H1 (cell line): ENCODE measurements at regions not wholly inside any gene's neighbourhood (a gene's known extent, or its start where the extent isn't known, plus 50 kb on each side); places are given as distances from the start of the nearest gene placed in this dataset.

ENCODE experiments used
- CTCF ChIA-PET: fragments of 300-600 bp; sonication (Branson Sonifier 250); formaldehyde crosslinking; loops from one replicate; lab custom pipeline; 2021; ENCODE audit not compliant: partially characterized antibody; lab: Charles Lee
- POLR2A ChIA-PET: fragments of 300-600 bp; sonication (Branson Sonifier 250); formaldehyde crosslinking; loops from one replicate; lab custom pipeline; 2021; ENCODE audit warnings: inconsistent platforms; ENCODE audit not compliant: partially characterized antibody; lab: Charles Lee
- DNase-seq, 2 experiments: peaks; one replicate each; pipeline versions ENCODE4 v3.0.0 to v3.0.0-alpha.2; 2010 to 2022; ENCODE audit warnings: low spot score in 2 of 2, low read depth in 1 of 2, mixed read lengths in 1 of 2
- FAIRE-seq: peaks from 2 replicates; lab custom pipeline; 2011; peaks lifted over from hg19 to GRCh38; lab: Jason Lieb, UNC
- H2AFZ ChIP-seq: 2 replicates; pipeline ENCODE4 v1.8.1; 2012; ENCODE audit warnings: low read length, inconsistent platforms
- H2AK5ac ChIP-seq: 2 replicates; pipeline ENCODE4 v1.6.1; 2013; ENCODE audit warnings: low read depth, low read length
- H2BK120ac ChIP-seq: replicated peaks from 2 replicates; pipeline ENCODE3; 2013; ENCODE audit warnings: low read depth, low read length, inconsistent platforms
- H2BK12ac ChIP-seq: 2 replicates; pipeline ENCODE4 v1.6.1; 2013; ENCODE audit warnings: low read depth, low read length
- H2BK15ac ChIP-seq: 2 replicates; pipeline ENCODE4 v1.6.1; 2013; ENCODE audit warnings: low read length
- H2BK20ac ChIP-seq: 2 replicates; pipeline ENCODE4 v1.6.1; 2013; ENCODE audit warnings: low read length
- H2BK5ac ChIP-seq: 2 replicates; pipeline ENCODE4 v1.6.1; 2013; ENCODE audit warnings: low read depth, low read length
- H3K14ac ChIP-seq: 2 replicates; pipeline ENCODE4 v1.6.1; 2013; ENCODE audit warnings: inconsistent platforms; ENCODE audit not compliant: insufficient read length
- H3K18ac ChIP-seq: 2 replicates; pipeline ENCODE4 v1.6.1; 2013; ENCODE audit warnings: low read length; ENCODE audit errors: extremely low read depth
- H3K23ac ChIP-seq: 2 replicates; pipeline ENCODE4 v1.6.1; 2013; ENCODE audit warnings: inconsistent platforms; ENCODE audit not compliant: insufficient read length
- H3K23me2 ChIP-seq: 2 replicates; pipeline ENCODE4 v1.6.1; 2013; ENCODE audit warnings: low read depth, low read length
- H3K27ac ChIP-seq: 2 replicates; pipeline ENCODE4 v1.6.1; 2011; ENCODE audit warnings: low read depth, low read length, inconsistent platforms
- H3K27me3 ChIP-seq, 4 experiments: replicated peaks in 1 of 4; 1 replicate in 1 of 4; 2 replicates in 3 of 4; pipeline versions ENCODE4 v1.6.1 to v1.8.1; 2011 to 2013; ENCODE audit warnings: low read length in 3 of 4, mild to moderate bottlenecking in 3 of 4, inconsistent platforms in 2 of 4, mixed read lengths in 2 of 4, moderate library complexity in 1 of 4; ENCODE audit not compliant: control insufficient read depth in 3 of 4, insufficient read depth in 3 of 4; ENCODE audit errors: extremely low read depth in 1 of 4
- H3K36me3 ChIP-seq, 4 experiments: 2 replicates each; pipeline versions ENCODE4 v1.6.1 to v1.8.1; 2011 to 2013; ENCODE audit warnings: mild to moderate bottlenecking in 4 of 4, low read length in 3 of 4, moderate library complexity in 2 of 4, control low read depth in 1 of 4, inconsistent platforms in 1 of 4; ENCODE audit not compliant: insufficient read depth in 4 of 4, control insufficient read depth in 2 of 4
- H3K4ac ChIP-seq: replicated peaks from 2 replicates; pipeline ENCODE3; 2013; ENCODE audit warnings: low read length, low read depth, mixed read lengths, inconsistent platforms; ENCODE audit not compliant: insufficient read length
- H3K4me1 ChIP-seq, 4 experiments: replicated peaks in 1 of 4; 1 replicate in 1 of 4; 2 replicates in 3 of 4; pipeline versions ENCODE4 v1.6.1 to v1.8.1; 2011 to 2013; ENCODE audit warnings: low read length in 3 of 4, inconsistent platforms in 2 of 4, mixed read lengths in 1 of 4; ENCODE audit not compliant: insufficient read depth in 4 of 4, control insufficient read depth in 3 of 4
- H3K4me2 ChIP-seq, 2 experiments: 2 replicates each; pipeline versions ENCODE4 v1.6.1 to v1.8.1; 2011 to 2013; ENCODE audit warnings: low read depth in 2 of 2, low read length in 2 of 2, control low read depth in 1 of 2, inconsistent platforms in 1 of 2, mild to moderate bottlenecking in 1 of 2; ENCODE audit not compliant: insufficient read depth in 1 of 2
- H3K4me3 ChIP-seq, 4 experiments: fragments of 200-600, 300-600 bp in 1 of 4; sonication (generic), shearing (Covaris generic), sonication (Bioruptor Twin) in 1 of 4; 2 replicates each; pipeline versions ENCODE4 v1.5.1 to v1.8.1; 2011 to 2016; ENCODE audit warnings: low read length in 4 of 4, low read depth in 3 of 4, control low read depth in 2 of 4, inconsistent platforms in 2 of 4, mild to moderate bottlenecking in 2 of 4, mixed read lengths in 1 of 4, moderate library complexity in 1 of 4; ENCODE audit not compliant: insufficient read depth in 2 of 4; ENCODE audit errors: extremely low read depth in 1 of 4
- H3K56ac ChIP-seq: replicated peaks from 2 replicates; pipeline ENCODE3; 2013; ENCODE audit warnings: low read depth, mild to moderate bottlenecking, mixed read lengths, low read length, inconsistent platforms; ENCODE audit not compliant: insufficient read length
- H3K79me1 ChIP-seq: 2 replicates; pipeline ENCODE4 v1.6.1; 2013; ENCODE audit warnings: low read depth, low read length, control low read depth
- H3K79me2 ChIP-seq, 2 experiments: 2 replicates each; pipeline versions ENCODE4 v1.6.1 to v1.8.1; 2012 to 2013; ENCODE audit warnings: low read length in 2 of 2, mild to moderate bottlenecking in 2 of 2, inconsistent platforms in 1 of 2; ENCODE audit not compliant: insufficient read depth in 2 of 2, control insufficient read depth in 1 of 2
- H3K9ac ChIP-seq, 4 experiments: replicated peaks in 1 of 4; 1 replicate in 1 of 4; 2 replicates in 3 of 4; pipeline versions ENCODE4 v1.6.1 to v1.8.1; 2011 to 2013; ENCODE audit warnings: low read depth in 3 of 4, low read length in 3 of 4, control low read depth in 2 of 4, mild to moderate bottlenecking in 2 of 4, moderate library complexity in 2 of 4, inconsistent platforms in 1 of 4; ENCODE audit errors: extremely low read depth in 1 of 4
- H3K9me3 ChIP-seq, 2 experiments: 2 replicates each; pipeline versions ENCODE4 v1.6.1 to v1.8.1; 2012 to 2013; ENCODE audit warnings: mild to moderate bottlenecking in 2 of 2, moderate library complexity in 2 of 2, control low read depth in 1 of 2, inconsistent platforms in 1 of 2, low read depth in 1 of 2, low read length in 1 of 2, mixed read lengths in 1 of 2; ENCODE audit not compliant: insufficient read depth in 2 of 2
- H4K20me1 ChIP-seq, 2 experiments: replicated peaks in 1 of 2; 2 replicates each; pipeline versions ENCODE3 to v1.8.1; 2011 to 2013; ENCODE audit warnings: inconsistent platforms in 2 of 2, low read length in 2 of 2, mild to moderate bottlenecking in 1 of 2; ENCODE audit not compliant: insufficient read depth in 2 of 2, control insufficient read depth in 1 of 2
- H4K5ac ChIP-seq: 2 replicates; pipeline ENCODE4 v1.6.1; 2013; ENCODE audit warnings: low read length, low read depth, mixed read lengths, inconsistent platforms; ENCODE audit not compliant: insufficient read length
- H4K8ac ChIP-seq: 2 replicates; pipeline ENCODE4 v1.8.0; 2013; ENCODE audit warnings: mild to moderate bottlenecking, moderate library complexity, low read length, inconsistent platforms; ENCODE audit not compliant: insufficient read depth; ENCODE audit errors: extremely low read depth
- H4K91ac ChIP-seq: replicated peaks from 2 replicates; pipeline ENCODE3; 2013; ENCODE audit warnings: low read length, mixed read lengths, inconsistent platforms; ENCODE audit not compliant: insufficient read length
- POLR2AphosphoS5 ChIP-seq: IDR thresholded peaks from 2 replicates; pipeline ENCODE4 v1.6.1; 2011; ENCODE audit warnings: low read depth, low read length
- WGBS, 2 experiments: shearing (Covaris generic) in 1 of 2; methylation state at CpG; one replicate each; pipeline versions ENCODE4 v1.1.6 to v1.1.7; 2013 to 2015; ENCODE audit warnings: low lambda C conversion rate in 2 of 2, mixed read lengths in 2 of 2, inconsistent platforms in 1 of 2, low coverage in 1 of 2, missing lambda C conversion rate in 1 of 2; ENCODE audit not compliant: insufficient replicate concordance in 2 of 2, insufficient coverage in 1 of 2, insufficient read length in 1 of 2; ENCODE audit errors: extremely low coverage in 1 of 2, missing lambda C conversion rate in 1 of 2; 5-methylcytosine and 5-hydroxymethylcytosine counted together

GRCh38 chr13:38590230-38590629, 96.6 kb upstream of the FREM2 start:
- H4K20me1 ChIP-seq: no peaks in the 10 kb centered on the region
- no peak overlapping the region for H3K14ac ChIP-seq
- H3K9me3 ChIP-seq: no peaks in the 10 kb centered on the region
- no peak for TF ChIP-seq POLR2AphosphoS5
- H2BK120ac ChIP-seq: no peak overlapping the region
- no peak overlapping the region for H2BK5ac ChIP-seq
- H3K18ac ChIP-seq: no peak overlapping the region
- H3K79me2 ChIP-seq: no peaks in the 10 kb centered on the region
- no peaks in the 10 kb centered on the region for H3K27me3 ChIP-seq
- H2AK5ac ChIP-seq: no peak overlapping the region
- H4K91ac ChIP-seq: no peak overlapping the region
- H3K4ac ChIP-seq: no peak overlapping the region
- no peak overlapping the region for H2AFZ ChIP-seq
- H3K9ac ChIP-seq: no peak overlapping the region
- H3K36me3 ChIP-seq: no peaks in the 10 kb centered on the region
- no peak overlapping the region for H3K4me2 ChIP-seq
- FAIRE-seq (no peak), DNase-seq (no peak)
- no peak overlapping the region for H3K23ac ChIP-seq
- H2BK20ac ChIP-seq: no peak overlapping the region
- H3K4me3 ChIP-seq: no peak overlapping the region
- WGBS, 2 experiments: 98% methylated on average over 2 of the region's 2 CpGs; no CpG with 5 or more reads in 1 of the 2 experiments
- H2BK12ac ChIP-seq: no peak overlapping the region
- H3K79me1 ChIP-seq: no peaks in the 10 kb centered on the region
- H3K4me1 ChIP-seq: no peaks in the 10 kb centered on the region
- CTCF ChIA-PET: interaction anchor here (0.7 to 1.0 kb wide), 5 partner anchors 8 to 326 kb away, joined by 3 read pairs; no protein-coding TSS in a partner anchor
- no peak overlapping the region for H2BK15ac ChIP-seq
- no peak overlapping the region for H4K5ac ChIP-seq
- POLR2A ChIA-PET: no interaction called here
- no peak overlapping the region for H3K27ac ChIP-seq
- H3K56ac ChIP-seq: no peak overlapping the region
- H3K23me2 ChIP-seq: no peaks in the 10 kb centered on the region; the same call in 1 of the 2 replicates
- no peak overlapping the region for H4K8ac ChIP-seq
